Retinal pigment epithelial cell (primary cell): ENCODE measurements at regions not wholly inside any gene's neighbourhood (a gene's known extent, or its start where the extent isn't known, plus 50 kb on each side); places are given as distances from the start of the nearest gene placed in this dataset.

Experiments
- DNase-seq: peaks from one replicate; pipeline ENCODE4 v3.0.0-alpha.2; 2010; ENCODE audit warnings: low read depth
- H3K4me3 ChIP-seq: 2 replicates; pipeline ENCODE4 v1.5.1; 2011; ENCODE audit warnings: mild to moderate bottlenecking, low read length, control low read depth, moderate library complexity
- CTCF ChIP-seq: conservative IDR thresholded peaks from 2 replicates; pipeline ENCODE4 v1.5.1; 2011; ENCODE audit warnings: low read depth, low read length, control low read depth, inconsistent platforms

- no peak overlapping the region for H3K4me3 ChIP-seq
- no peak for DNase-seq
- no peak for TF ChIP-seq CTCF
Observed at GRCh38 chr22:48245196-48245485, 1482.7 kb downstream of the TBC1D22A start.

- no peak overlapping the region for H3K4me3 ChIP-seq
Observed at GRCh38 chr22:48244388-48245195, 1482.1 kb downstream of the TBC1D22A start.

GRCh38 chr22:48242461-48242864, 1480.0 kb downstream of the TBC1D22A start:
- no peak overlapping the region for H3K4me3 ChIP-seq
- DNase-seq = no peak
- TF ChIP-seq CTCF = no peak

More at GRCh38 chr22:48244388-48245195, 1482.1 kb downstream of the TBC1D22A start:
- TF ChIP-seq CTCF = no peak
- DNase-seq = no peak

- TF ChIP-seq CTCF = no peak
- no peak overlapping the region for H3K4me3 ChIP-seq
- no peak for DNase-seq
Observed at GRCh38 chr22:48241658-48242057, 1479.2 kb downstream of the TBC1D22A start.

GRCh38 chr22:48240935-48241230, 1478.4 kb downstream of the TBC1D22A start:
- no peak for TF ChIP-seq CTCF
- no peak overlapping the region for H3K4me3 ChIP-seq
- DNase-seq = no peak

GRCh38 chr22:48240148-48240934, 1477.9 kb downstream of the TBC1D22A start:
- DNase-seq = no peak
- TF ChIP-seq CTCF = no peak
- H3K4me3 ChIP-seq = no peak overlapping the region

GRCh38 chr22:48239461-48240147, 1477.2 kb downstream of the TBC1D22A start:
- no peak for DNase-seq
- no peak for TF ChIP-seq CTCF
- H3K4me3 ChIP-seq = no peak overlapping the region
